Fibroblast of skin of abdomen (primary cell): ENCODE measurements at regions not wholly inside any gene's neighbourhood (a gene's known extent, or its start where the extent isn't known, plus 50 kb on each side); places are given as distances from the start of the nearest gene placed in this dataset.
"Not testable (repeated sequence)": the region's sequence is repeated elsewhere in the genome, so short reads cannot be mapped to it uniquely, and the experiment has no call there.

Experiments used
- DNase-seq: peaks from one replicate; pipeline ENCODE4 v3.0.0-alpha.2; 2013

- DNase-seq = no peak
Measured at GRCh38 chr2:16235747-16236146, 295.4 kb downstream of the MYCN start.

- DNase-seq = not testable (repeated sequence)
Measured at GRCh38 chr2:16235291-16235690, 294.9 kb downstream of the MYCN start.

- no peak for DNase-seq
Measured at GRCh38 chr2:16228951-16229350, 288.6 kb downstream of the MYCN start.

- DNase-seq = no peak
Measured at GRCh38 chr2:16228471-16228870, 288.1 kb downstream of the MYCN start.

GRCh38 chr2:16227811-16228462 is 287.6 kb downstream of the MYCN start:
- DNase-seq = no peak

GRCh38 chr2:16226943-16227664 is 286.8 kb downstream of the MYCN start:
- DNase-seq = no peak

GRCh38 chr2:16226381-16226780 is 286.0 kb downstream of the MYCN start:
- DNase-seq = no peak

- no peak for DNase-seq
Measured at GRCh38 chr2:16225545-16225944, 285.2 kb downstream of the MYCN start.

GRCh38 chr2:16225071-16225470 is 284.7 kb downstream of the MYCN start:
- DNase-seq = no peak

GRCh38 chr2:16224298-16225045 is 284.1 kb downstream of the MYCN start:
- DNase-seq = no peak

GRCh38 chr2:16223841-16224177 is 283.5 kb downstream of the MYCN start:
- no peak for DNase-seq

GRCh38 chr2:16223161-16223840 is 283.0 kb downstream of the MYCN start:
- no peak for DNase-seq

- no peak for DNase-seq
Measured at GRCh38 chr2:16222326-16222725, 282.0 kb downstream of the MYCN start.

- DNase-seq = no peak
Measured at GRCh38 chr2:16221461-16222010, 281.2 kb downstream of the MYCN start.

GRCh38 chr2:16219292-16219975 is 279.1 kb downstream of the MYCN start:
- no peak for DNase-seq

- no peak for DNase-seq
Measured at GRCh38 chr2:16218625-16219024, 278.3 kb downstream of the MYCN start.

GRCh38 chr2:16218161-16218560 is 277.8 kb downstream of the MYCN start:
- DNase-seq = no peak

- not testable (repeated sequence) for DNase-seq
Measured at GRCh38 chr2:16217741-16218140, 277.4 kb downstream of the MYCN start.

- DNase-seq = no peak
Measured at GRCh38 chr2:16217291-16217690, 276.9 kb downstream of the MYCN start.

- no peak for DNase-seq
Measured at GRCh38 chr2:16216558-16216945, 276.2 kb downstream of the MYCN start.

- DNase-seq = no peak
Measured at GRCh38 chr2:16215902-16216557, 275.7 kb downstream of the MYCN start.

- DNase-seq = no peak
Measured at GRCh38 chr2:16214861-16215260, 274.5 kb downstream of the MYCN start.
